ENCODE measurements at regions not wholly inside any gene's neighbourhood (a gene's known extent, or its start where the extent isn't known, plus 50 kb on each side); places are given as distances from the start of the nearest gene placed in this dataset.

GRCh38 chr1:4173731-4174130, 273.7 kb upstream of the C1orf174 start:
- H3K9me3 ChIP-seq: no peaks in the 10 kb centered on the region
- no peak overlapping the region for H3K4me3 ChIP-seq
- no peaks in the 10 kb centered on the region for H3K36me3 ChIP-seq (ENCODE audit: low read depth)
- DNase-seq (no peak), ATAC-seq (no peak)
- intact Hi-C loops (cut with DNase I, micrococcal nuclease): no loop called here
- TF ChIP-seq, protein P1, sequence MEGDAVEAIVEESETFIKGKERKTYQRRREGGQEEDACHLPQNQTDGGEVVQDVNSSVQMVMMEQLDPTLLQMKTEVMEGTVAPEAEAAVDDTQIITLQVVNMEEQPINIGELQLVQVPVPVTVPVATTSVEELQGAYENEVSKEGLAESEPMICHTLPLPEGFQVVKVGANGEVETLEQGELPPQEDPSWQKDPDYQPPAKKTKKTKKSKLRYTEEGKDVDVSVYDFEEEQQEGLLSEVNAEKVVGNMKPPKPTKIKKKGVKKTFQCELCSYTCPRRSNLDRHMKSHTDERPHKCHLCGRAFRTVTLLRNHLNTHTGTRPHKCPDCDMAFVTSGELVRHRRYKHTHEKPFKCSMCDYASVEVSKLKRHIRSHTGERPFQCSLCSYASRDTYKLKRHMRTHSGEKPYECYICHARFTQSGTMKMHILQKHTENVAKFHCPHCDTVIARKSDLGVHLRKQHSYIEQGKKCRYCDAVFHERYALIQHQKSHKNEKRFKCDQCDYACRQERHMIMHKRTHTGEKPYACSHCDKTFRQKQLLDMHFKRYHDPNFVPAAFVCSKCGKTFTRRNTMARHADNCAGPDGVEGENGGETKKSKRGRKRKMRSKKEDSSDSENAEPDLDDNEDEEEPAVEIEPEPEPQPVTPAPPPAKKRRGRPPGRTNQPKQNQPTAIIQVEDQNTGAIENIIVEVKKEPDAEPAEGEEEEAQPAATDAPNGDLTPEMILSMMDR (IDR thresholded peaks at IDR 0.05): no peak
- no peaks in the 10 kb centered on the region for H3K4me1 ChIP-seq (ENCODE audit: low read depth)

GRCh38 chr1:4174291-4175200, 274.5 kb upstream of the C1orf174 start:
- DNase-seq (no peak), ATAC-seq (no peak)
- Histone ChIP-seq H3K4me1 (ENCODE audit: low read depth) (no peaks in the 10 kb centered on the region), H3K36me3 (ENCODE audit: low read depth) (no peaks in the 10 kb centered on the region), H3K9me3 (no peaks in the 10 kb centered on the region), H3K4me3 (no peak overlapping the region)
- TF ChIP-seq, protein P1 (IDR thresholded peaks at IDR 0.05): no peak
- intact Hi-C loops (cut with DNase I, micrococcal nuclease): no loop called here

GRCh38 chr1:4175566-4176405, 275.7 kb upstream of the C1orf174 start:
- intact Hi-C loops (cut with DNase I, micrococcal nuclease): no loop called here
- H3K9me3 ChIP-seq: no peaks in the 10 kb centered on the region
- no peaks in the 10 kb centered on the region for H3K4me1 ChIP-seq (ENCODE audit: low read depth)
- DNase-seq (no peak), ATAC-seq (no peak)
- TF ChIP-seq, protein P1 (IDR thresholded peaks at IDR 0.05): no peak
- no peaks in the 10 kb centered on the region for H3K36me3 ChIP-seq (ENCODE audit: low read depth)
- H3K4me3 ChIP-seq: no peak overlapping the region

DNA sequence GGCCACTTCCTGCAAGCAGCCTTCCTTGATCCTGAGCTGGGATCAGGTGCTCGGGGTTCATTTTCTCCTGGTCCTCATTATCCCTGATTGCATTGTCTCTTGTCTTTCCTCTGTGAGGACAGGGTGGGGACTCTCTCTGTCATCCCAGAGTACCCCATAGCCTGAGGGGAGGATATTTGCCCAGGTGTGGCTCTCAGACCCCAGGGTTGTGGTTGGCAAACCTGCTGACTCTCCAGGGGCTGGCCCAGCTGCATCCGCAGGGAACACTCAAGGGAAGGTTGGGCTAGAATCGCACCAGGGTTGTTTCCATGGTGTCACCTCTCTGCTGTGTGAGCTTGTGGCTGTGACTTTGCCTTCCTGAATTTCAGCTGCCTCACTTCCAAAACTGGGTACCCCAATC, 276.8 kb upstream of the C1orf174 start:
- ATAC-seq (no peak), DNase-seq (no peak)
- Histone ChIP-seq H3K36me3 (ENCODE audit: low read depth) (no peaks in the 10 kb centered on the region), H3K9me3 (no peaks in the 10 kb centered on the region), H3K4me3 (no peak overlapping the region), H3K4me1 (ENCODE audit: low read depth) (no peaks in the 10 kb centered on the region)
- TF ChIP-seq, protein P1 (IDR thresholded peaks at IDR 0.05): no peak
- intact Hi-C loops (cut with DNase I, micrococcal nuclease): no loop called here

GRCh38 chr1:4177425-4178150, 277.5 kb upstream of the C1orf174 start:
- intact Hi-C loops (cut with DNase I, micrococcal nuclease): no loop called here
- Histone ChIP-seq H3K4me3 (no peak overlapping the region), H3K9me3 (no peaks in the 10 kb centered on the region), H3K36me3 (ENCODE audit: low read depth) (no peaks in the 10 kb centered on the region), H3K4me1 (ENCODE audit: low read depth) (no peaks in the 10 kb centered on the region)
- ATAC-seq: no peak
- TF ChIP-seq, protein P1 (IDR thresholded peaks at IDR 0.05): no peak
- no peak for DNase-seq

All from mucosa of descending colon (tissue), 3 donors.